ENCODE measurements at regions not wholly inside any gene's neighbourhood (a gene's known extent, or its start where the extent isn't known, plus 50 kb on each side); places are given as distances from the start of the nearest gene placed in this dataset.

DNA sequence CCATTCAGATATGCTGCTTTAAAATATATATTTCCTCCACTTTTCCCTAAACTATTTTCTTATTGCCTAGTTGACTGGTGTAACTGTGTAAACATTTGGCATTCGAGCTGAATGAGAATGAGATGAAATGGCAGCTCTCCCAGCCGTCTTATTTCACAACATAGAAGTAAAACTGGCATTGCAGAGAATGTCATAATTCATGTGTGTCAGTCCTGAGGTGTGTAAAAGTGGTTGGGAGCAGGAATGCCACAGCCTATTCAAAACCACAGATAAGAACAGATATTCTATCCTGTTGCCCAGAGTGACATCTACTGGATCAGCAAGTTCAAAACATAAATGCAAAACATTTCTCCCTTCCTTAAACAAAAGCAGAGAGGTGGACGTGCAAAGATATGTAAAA lies 565.5 kb upstream of the CHAC2 start:
- no peak for DNase-seq (ENCODE audit: low spot score)
- Histone ChIP-seq H3K4me3 (no peak overlapping the region), H3K27ac (no peak overlapping the region)
- no peak for TF ChIP-seq CTCF (IDR thresholded peaks at IDR 0.05)

DNA sequence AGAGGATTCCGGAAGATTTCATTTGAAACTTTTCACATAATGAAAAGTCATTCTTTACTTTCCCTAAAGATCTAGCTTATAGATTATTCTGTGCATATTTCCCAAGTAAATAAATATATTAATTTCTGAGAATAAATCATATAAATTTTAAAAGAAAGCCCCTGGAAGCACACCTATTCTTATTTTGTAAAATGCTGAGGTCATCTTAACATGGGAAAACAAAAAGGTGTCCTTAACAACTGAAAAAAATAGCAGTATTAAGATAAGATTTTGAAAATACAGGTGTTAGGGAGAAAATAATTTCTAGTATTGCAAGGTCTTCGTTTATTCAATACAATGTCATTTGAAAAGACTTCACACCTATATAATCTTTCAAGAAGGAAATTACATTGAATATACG lies 567.5 kb upstream of the CHAC2 start:
- TF ChIP-seq CTCF (IDR thresholded peaks at IDR 0.05): no peak
- Histone ChIP-seq H3K27ac (no peak overlapping the region), H3K4me3 (no peak overlapping the region)
- no peak for DNase-seq (ENCODE audit: low spot score)

GRCh38 chr2:53188851-53189510 lies 578.6 kb upstream of the CHAC2 start:
- DNase-seq (ENCODE audit: low spot score): no peak
- Histone ChIP-seq H3K27ac (no peak overlapping the region), H3K4me3 (no peak overlapping the region)
- TF ChIP-seq CTCF (IDR thresholded peaks at IDR 0.05): no peak

GRCh38 chr2:53183581-53183980 lies 584.0 kb upstream of the CHAC2 start:
- no peak for TF ChIP-seq CTCF (IDR thresholded peaks at IDR 0.05)
- no peak overlapping the region for H3K27ac ChIP-seq
- DNase-seq (ENCODE audit: low spot score): no peak
- H3K4me3 ChIP-seq: no peak overlapping the region

GRCh38 chr2:53182601-53183000 lies 585.0 kb upstream of the CHAC2 start:
- DNase-seq (ENCODE audit: low spot score): no peak
- TF ChIP-seq CTCF (IDR thresholded peaks at IDR 0.05): no peak
- no peak overlapping the region for H3K4me3 ChIP-seq
- no peak overlapping the region for H3K27ac ChIP-seq

DNA sequence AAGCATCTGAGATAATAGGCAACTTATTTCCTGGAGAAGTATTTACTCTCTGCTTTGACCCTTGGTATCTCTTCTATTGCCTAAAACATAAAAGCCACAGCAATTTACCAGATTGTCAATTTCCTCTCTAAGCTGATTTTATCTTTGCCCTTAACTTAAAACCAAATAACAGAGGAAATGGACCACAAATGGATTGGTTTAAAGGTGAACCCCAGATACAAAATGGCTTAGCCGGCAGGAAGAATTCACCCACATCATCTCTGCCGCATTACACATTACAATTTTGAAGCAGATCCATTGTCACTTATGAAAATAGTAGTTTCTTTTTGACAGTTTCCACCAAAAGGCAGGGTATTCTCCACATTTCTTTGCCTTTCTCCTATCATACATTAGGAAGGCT lies 585.8 kb upstream of the CHAC2 start:
- H3K27ac ChIP-seq: no peak overlapping the region
- DNase-seq (ENCODE audit: low spot score): no peak
- TF ChIP-seq CTCF (IDR thresholded peaks at IDR 0.05): no peak

DNA sequence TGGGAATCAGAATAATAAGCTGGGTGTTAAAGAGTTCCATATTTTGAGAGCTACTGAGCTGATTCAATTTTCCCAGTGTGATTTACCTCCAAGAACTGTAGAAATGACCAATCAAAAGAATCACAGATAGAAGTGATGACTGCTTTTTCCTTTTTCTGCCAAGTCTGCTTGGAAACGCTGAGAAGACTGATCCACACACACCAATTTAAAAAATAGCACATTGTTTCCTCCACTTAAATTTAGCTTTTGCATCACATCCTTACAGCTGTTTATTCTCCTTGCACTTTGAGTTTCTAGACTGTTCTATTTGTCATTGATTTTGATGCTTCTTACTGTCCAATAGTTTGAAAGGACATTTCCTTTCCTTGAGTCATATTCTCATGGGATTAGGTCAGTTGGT lies 590.3 kb upstream of the CHAC2 start:
- TF ChIP-seq CTCF (IDR thresholded peaks at IDR 0.05): no peak
- DNase-seq (ENCODE audit: low spot score): no peak
- H3K27ac ChIP-seq: no peak overlapping the region

More for the DNA sequence above, 585.8 kb upstream of the CHAC2 start:
- H3K4me3 ChIP-seq: no peak overlapping the region

More for the DNA sequence above, 590.3 kb upstream of the CHAC2 start:
- H3K4me3 ChIP-seq: no peak overlapping the region
